Smooth muscle cell (in vitro differentiated cells): ENCODE measurements at regions not wholly inside any gene's neighbourhood (a gene's known extent, or its start where the extent isn't known, plus 50 kb on each side); places are given as distances from the start of the nearest gene placed in this dataset.

Source experiments
- DNase-seq: peaks from one replicate; lab custom pipeline; 2025; ENCODE audit not compliant: unreplicated experiment; lab: John Stamatoyannopoulos, UW
- H2AFZ ChIP-seq: fragments of 200-600 bp; sonication (generic); 2 replicates; pipeline ENCODE4 v1.6.0; 2016; ENCODE audit warnings: antibody characterized with exemption, low read depth, mild to moderate bottlenecking
- H3F3A ChIP-seq: fragments of 200-600 bp; sonication (generic); 2 replicates; pipeline ENCODE4 v1.6.0; 2017; ENCODE audit warnings: antibody characterized with exemption, low read depth
- H3K27ac ChIP-seq: fragments of 200-600 bp; sonication (generic); 2 replicates; pipeline ENCODE4 v1.5.1; 2016; ENCODE audit warnings: low read depth, mild to moderate bottlenecking
- H3K27me3 ChIP-seq: fragments of 200-600 bp; sonication (generic); 2 replicates; pipeline ENCODE4 v1.6.1; 2016; ENCODE audit warnings: low read depth, mild to moderate bottlenecking
- H3K36me3 ChIP-seq: fragments of 200-600 bp; sonication (generic); 2 replicates; pipeline ENCODE4 v1.5.1; 2016; ENCODE audit warnings: low read depth
- H3K4me1 ChIP-seq: fragments of 200-600 bp; sonication (generic); 2 replicates; pipeline ENCODE4 v1.5.1; 2016; ENCODE audit warnings: low read depth
- H3K4me2 ChIP-seq: fragments of 200-600 bp; sonication (generic); 2 replicates; pipeline ENCODE4 v1.6.0; 2016; ENCODE audit warnings: mild to moderate bottlenecking
- H3K4me3 ChIP-seq: fragments of 200-600 bp; sonication (generic); 2 replicates; pipeline ENCODE4 v1.5.1; 2016; ENCODE audit warnings: mild to moderate bottlenecking
- H3K79me2 ChIP-seq: fragments of 200-600 bp; sonication (generic); 2 replicates; pipeline ENCODE4 v1.6.0; 2016; ENCODE audit warnings: low read depth, mild to moderate bottlenecking
- H3K9ac ChIP-seq: fragments of 200-600 bp; sonication (generic); 2 replicates; pipeline ENCODE4 v1.6.0; 2016; ENCODE audit warnings: low read depth
- H3K9me3 ChIP-seq: fragments of 200-600 bp; sonication (generic); replicated peaks from 2 replicates; pipeline ENCODE4 v1.5.1; 2016; ENCODE audit warnings: low read depth
- H4K20me1 ChIP-seq: fragments of 200-600 bp; sonication (generic); 2 replicates; pipeline ENCODE4 v1.6.0; 2016; ENCODE audit warnings: low read depth
- CTCF ChIP-seq: fragments of 200-600 bp; sonication (generic); IDR thresholded peaks from 2 replicates; pipeline ENCODE4 v1.5.1; 2017; ENCODE audit warnings: borderline replicate concordance, mild to moderate bottlenecking, antibody characterized with exemption; ENCODE audit not compliant: insufficient read depth, poor library complexity, severe bottlenecking
- WGBS: methylation state at CpG from one replicate; pipeline ENCODE4 v1.1.7; 2016; ENCODE audit warnings: low lambda C conversion rate; 5-methylcytosine and 5-hydroxymethylcytosine counted together

DNA sequence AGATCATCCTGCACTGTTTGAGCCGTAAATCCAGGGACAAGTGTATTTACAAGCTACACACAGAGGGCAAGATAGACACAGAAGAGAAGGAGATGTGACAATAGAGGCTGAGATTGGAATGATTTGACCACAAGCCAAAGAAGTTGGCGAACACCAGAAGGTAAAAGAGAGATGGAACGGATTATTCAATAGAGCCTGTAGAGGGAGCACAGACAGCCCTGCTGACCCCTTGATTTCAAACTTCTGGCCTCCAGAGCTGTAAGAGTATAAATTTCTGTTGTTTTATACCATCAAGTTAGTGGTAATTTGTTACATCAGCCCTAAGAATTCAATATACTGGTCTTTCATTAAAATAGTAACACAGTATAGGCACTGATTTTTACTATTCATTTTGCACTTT is 447.8 kb downstream of the FAT4 start:
- DNase-seq: no peak
- no peaks in the 10 kb centered on the region for H3F3A ChIP-seq
- no peak for TF ChIP-seq CTCF
- H2AFZ ChIP-seq: no peak overlapping the region
- no peaks in the 10 kb centered on the region for H3K9me3 ChIP-seq
- H3K27ac ChIP-seq: no peak overlapping the region
- no peaks in the 10 kb centered on the region for H3K4me1 ChIP-seq
- no peak overlapping the region for H3K9ac ChIP-seq
- H3K4me2 ChIP-seq: no peak overlapping the region
- 63% methylated on average over 3 of the region's 3 CpGs for WGBS
- no peaks in the 10 kb centered on the region for H3K36me3 ChIP-seq
- H3K27me3 ChIP-seq: no peaks in the 10 kb centered on the region
- no peaks in the 10 kb centered on the region for H3K79me2 ChIP-seq
- no peak overlapping the region for H3K4me3 ChIP-seq
- no peaks in the 10 kb centered on the region for H4K20me1 ChIP-seq

GRCh38 chr4:125765941-125766340 is 451.2 kb downstream of the FAT4 start:
- H3K36me3 ChIP-seq: no peaks in the 10 kb centered on the region
- H4K20me1 ChIP-seq: no peaks in the 10 kb centered on the region
- no peaks in the 10 kb centered on the region for H3F3A ChIP-seq
- no peak overlapping the region for H3K9ac ChIP-seq
- no peak overlapping the region for H3K27ac ChIP-seq
- no peaks in the 10 kb centered on the region for H3K27me3 ChIP-seq
- no peaks in the 10 kb centered on the region for H3K4me1 ChIP-seq
- H3K9me3 ChIP-seq: no peaks in the 10 kb centered on the region
- H3K4me3 ChIP-seq: no peak overlapping the region
- TF ChIP-seq CTCF: no peak
- H2AFZ ChIP-seq: no peak overlapping the region
- no peak overlapping the region for H3K4me2 ChIP-seq
- H3K79me2 ChIP-seq: no peaks in the 10 kb centered on the region
- no peak for DNase-seq

- Histone ChIP-seq H3K4me3 (no peak overlapping the region), H2AFZ (no peak overlapping the region), H3K27ac (no peak overlapping the region), H3K4me1 (no peaks in the 10 kb centered on the region), H3K9me3 (peaks cover 5% of the 10 kb centered on the region), H3K36me3 (no peaks in the 10 kb centered on the region), H4K20me1 (no peaks in the 10 kb centered on the region), H3K79me2 (no peaks in the 10 kb centered on the region), H3K9ac (no peak overlapping the region), H3K27me3 (no peaks in the 10 kb centered on the region), H3K4me2 (no peak overlapping the region), H3F3A (no peaks in the 10 kb centered on the region)
- DNase-seq: no peak
- WGBS: 57% methylated on average over 6 of the region's 6 CpGs
- TF ChIP-seq CTCF: no peak
Observed at GRCh38 chr4:125770814-125771398, 456.2 kb downstream of the FAT4 start.

DNA sequence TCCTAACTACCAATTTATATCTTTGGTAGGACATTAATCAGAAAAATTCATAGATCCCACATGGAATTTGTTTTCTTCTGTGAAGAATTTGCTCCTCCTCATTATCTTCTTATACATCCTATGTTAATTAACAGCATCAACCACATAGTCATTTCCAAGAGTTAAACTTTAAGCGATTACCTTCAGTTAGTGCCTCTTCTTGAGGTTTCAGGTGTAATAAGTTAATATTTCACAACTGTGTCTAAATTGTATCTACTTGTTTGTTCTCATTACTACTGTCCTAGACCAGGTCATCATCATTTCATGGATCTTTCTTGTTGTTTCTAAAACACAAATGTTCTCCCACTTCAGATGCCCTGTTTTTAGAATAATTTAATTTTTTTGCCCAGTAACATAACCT is 457.9 kb downstream of the FAT4 start:
- no peak for TF ChIP-seq CTCF
- Histone ChIP-seq H3K27me3 (no peaks in the 10 kb centered on the region), H3K9ac (no peak overlapping the region), H3K36me3 (no peaks in the 10 kb centered on the region), H3K4me3 (no peak overlapping the region), H3K4me1 (no peaks in the 10 kb centered on the region), H4K20me1 (no peaks in the 10 kb centered on the region), H3K9me3 (peaks cover 6% of the 10 kb centered on the region), H3K27ac (no peak overlapping the region), H3K79me2 (no peaks in the 10 kb centered on the region), H2AFZ (no peak overlapping the region), H3K4me2 (no peak overlapping the region), H3F3A (no peaks in the 10 kb centered on the region)
- no peak for DNase-seq
- 100% methylated on average over 1 of the region's 1 CpG for WGBS
